ENCODE measurements at regions not wholly inside any gene's neighbourhood (a gene's known extent, or its start where the extent isn't known, plus 50 kb on each side); places are given as distances from the start of the nearest gene placed in this dataset.
"Not testable (repeated sequence)": the region's sequence is repeated elsewhere in the genome, so short reads cannot be mapped to it uniquely, and the experiment has no call there.

- DNase-seq = no peak
These were observed 76.0 kb upstream of the TSC22D1 start for GRCh38 chr13:44652168-44652567.

DNA sequence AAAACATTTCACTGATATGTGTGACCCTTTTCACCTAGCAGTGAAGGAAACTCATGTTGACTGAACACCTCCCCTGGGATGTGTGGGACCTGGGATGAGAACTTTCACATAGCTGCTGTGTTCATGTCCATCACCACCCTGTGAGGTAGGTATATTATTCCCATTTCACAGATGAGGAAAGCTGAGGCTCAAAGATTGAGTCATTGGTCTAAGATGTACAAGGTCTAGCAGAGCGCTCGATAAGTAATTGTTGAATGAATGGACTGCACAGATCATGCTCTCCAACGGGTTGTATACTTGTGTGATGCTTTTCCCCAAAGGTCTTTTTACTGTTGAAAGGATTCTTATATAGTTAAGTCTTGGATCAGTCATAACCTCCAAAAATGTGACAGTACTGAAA lies 75.6 kb upstream of the TSC22D1 start:
- no peak for DNase-seq

DNA sequence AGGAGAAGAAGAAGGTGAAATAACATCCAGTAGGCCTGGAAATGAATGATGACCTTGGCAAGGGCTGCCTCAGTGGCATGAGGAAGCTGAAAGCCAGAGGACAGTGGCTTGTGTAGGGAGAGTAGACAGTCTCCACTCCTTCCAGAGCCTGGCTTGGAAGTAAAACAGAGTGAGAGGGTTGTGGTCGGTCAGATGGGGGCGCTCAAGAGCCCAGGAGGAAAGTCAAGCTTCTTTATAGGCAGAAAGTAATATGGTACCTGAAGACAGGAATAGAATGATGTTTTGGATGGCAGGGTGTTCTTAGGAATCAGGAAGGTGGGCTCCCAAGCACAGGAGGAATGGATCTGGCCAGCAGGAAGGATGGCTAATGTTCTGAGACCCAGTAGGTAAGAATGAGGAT lies 75.1 kb upstream of the TSC22D1 start:
- no peak for DNase-seq

GRCh38 chr13:44649834-44650233 lies 73.7 kb upstream of the TSC22D1 start:
- DNase-seq = no peak

DNA sequence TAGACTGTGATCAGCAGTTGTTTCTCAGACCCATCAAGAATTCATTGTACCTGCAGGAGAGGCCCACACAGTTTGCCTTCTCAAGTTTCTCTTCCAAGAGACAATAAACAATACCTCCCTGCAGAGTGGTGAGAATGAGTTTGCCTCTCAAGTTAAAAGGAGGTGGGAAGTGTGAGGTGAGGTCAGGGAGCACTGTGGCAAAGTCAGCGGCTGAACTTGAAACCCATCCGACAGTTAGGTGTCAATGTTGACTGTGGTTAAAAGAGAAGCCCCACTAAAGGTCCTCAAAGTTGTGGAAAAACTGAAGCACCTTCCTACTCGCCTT lies 72.9 kb upstream of the TSC22D1 start:
- no peak for DNase-seq

GRCh38 chr13:44648392-44649103 lies 72.4 kb upstream of the TSC22D1 start:
- no peak for DNase-seq

GRCh38 chr13:44647560-44647959 lies 71.4 kb upstream of the TSC22D1 start:
- DNase-seq = not testable (repeated sequence)

DNA sequence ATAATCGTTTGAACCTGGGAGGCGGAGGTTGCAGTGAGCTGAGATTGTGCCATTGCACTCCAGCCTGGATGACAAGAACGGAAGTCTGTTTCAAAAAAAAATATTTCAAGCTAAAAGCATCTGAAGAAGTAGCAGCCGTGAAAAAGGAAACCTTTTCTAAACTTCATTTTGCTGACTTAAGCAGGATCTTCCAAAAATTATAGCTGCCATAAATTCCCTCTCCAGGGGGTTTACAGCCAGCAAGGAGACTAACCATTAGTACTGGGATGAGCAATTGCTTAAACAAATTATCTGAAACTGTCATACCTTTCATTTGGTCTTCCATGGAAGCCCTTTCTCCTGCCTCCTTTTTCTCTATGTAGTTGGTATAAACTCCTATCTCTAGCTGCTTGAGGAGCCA lies 69.9 kb upstream of the TSC22D1 start:
- DNase-seq = no peak

- DNase-seq = no peak
These were observed 67.1 kb upstream of the TSC22D1 start for GRCh38 chr13:44643256-44643655.

GRCh38 chr13:44637581-44637980 lies 61.5 kb upstream of the TSC22D1 start:
- DNase-seq = no peak

DNA sequence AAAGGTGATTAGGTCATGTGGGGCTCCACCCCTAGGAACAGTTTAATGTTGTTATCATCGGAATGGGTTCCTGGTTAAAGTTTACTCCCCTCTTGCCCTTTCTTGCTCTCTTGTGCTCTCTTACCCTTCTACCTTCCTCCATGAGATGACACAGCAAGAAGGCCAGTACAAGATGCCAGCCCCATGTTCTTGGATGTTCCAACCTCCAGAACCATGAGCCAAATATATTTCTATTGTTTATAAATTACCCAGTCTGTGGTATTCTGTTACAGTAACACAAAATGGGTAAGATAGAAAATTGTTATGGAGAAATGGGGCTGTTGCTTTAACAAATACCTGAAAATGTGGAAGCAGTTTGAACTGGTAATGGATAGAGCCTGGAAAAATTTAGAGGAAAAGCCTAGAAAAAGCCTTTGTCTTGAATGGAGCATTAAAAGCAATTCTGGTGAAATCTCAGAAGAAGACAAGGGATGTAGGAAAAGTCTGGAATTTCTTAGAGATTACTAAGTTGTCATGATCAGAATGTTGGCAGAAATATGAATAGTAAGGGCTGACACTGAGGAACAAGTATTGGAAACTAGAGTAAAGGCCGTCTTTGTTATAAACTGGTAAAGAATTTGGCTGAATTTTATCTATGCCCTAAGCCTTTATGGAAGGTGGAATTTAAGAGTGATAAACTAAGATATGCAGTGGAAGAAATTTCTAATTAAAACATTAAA lies 53.5 kb upstream of the TSC22D1 start:
- no peak for DNase-seq

DNA sequence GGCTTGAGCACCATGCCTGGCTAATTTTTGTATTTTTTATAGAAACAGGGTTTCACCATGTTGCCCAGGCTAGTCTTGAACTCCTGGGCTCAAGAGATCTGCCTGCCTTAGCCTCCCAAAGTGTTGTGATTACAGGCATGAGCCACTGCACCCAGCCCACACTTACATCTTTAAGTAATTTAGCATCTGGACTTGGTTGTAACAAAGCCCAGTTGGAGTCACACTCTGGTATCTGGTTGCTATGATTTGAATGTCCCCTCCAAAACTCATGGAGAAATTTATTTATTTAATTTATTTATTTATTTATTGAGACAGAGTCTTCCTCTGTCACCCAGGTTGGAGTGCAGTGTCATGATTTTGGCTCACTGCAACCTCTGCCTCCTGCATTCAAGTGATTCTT lies 52.7 kb upstream of the TSC22D1 start:
- DNase-seq = not testable (repeated sequence)

DNA sequence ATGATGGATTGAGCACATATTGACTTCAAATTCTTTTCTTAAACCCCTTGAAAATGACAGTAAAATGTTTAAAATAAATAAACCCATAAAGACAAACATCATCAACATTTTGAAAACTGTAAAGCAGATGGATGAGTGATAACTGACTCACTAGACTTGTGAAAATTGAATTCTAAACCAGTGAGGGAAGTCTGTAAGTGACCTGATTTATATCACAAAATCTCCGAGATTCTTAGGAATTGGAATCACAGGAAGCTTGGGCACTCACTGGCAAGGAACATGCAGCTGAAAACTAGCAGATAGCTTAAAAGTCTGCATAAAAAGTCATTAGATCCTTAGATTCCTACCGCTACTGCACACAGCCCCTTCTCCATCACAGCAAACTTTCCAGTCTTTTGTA lies 51.3 kb upstream of the TSC22D1 start:
- DNase-seq = no peak

DNA sequence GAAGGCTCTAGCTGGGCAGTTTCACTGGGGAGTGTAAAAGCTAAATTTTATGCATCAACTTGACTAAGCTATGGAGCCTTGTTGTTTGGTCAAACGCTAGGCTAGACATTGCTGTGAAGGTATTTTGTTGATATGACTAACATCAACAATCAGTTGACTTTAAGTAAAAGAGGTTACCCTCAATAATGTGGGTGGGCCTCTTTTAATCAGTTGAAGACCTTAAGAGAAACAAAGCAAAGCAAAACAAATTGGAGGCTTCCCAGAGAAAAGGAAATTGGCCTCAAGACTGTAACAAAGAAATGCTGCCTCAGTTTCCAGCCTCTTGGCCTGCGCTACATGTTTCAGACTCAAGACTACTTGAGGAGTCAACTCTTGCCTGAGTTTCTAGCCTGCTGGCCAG lies 50.0 kb upstream of the TSC22D1 start:
- no peak for DNase-seq
